Ectodermal cell (in vitro differentiated cells): ENCODE measurements at regions not wholly inside any gene's neighbourhood (a gene's known extent, or its start where the extent isn't known, plus 50 kb on each side); places are given as distances from the start of the nearest gene placed in this dataset.
"Not testable (repeated sequence)": the region's sequence is repeated elsewhere in the genome, so short reads cannot be mapped to it uniquely, and the experiment has no call there.

Source experiments
- H3K27ac ChIP-seq: 2 replicates; pipeline ENCODE4 v1.7.0; 2013; ENCODE audit warnings: mild to moderate bottlenecking, low read depth, low read length; ENCODE audit not compliant: insufficient read depth, poor library complexity, severe bottlenecking
- H3K27me3 ChIP-seq: 2 replicates; pipeline ENCODE4 v1.7.0; 2013; ENCODE audit warnings: mild to moderate bottlenecking, low read length; ENCODE audit not compliant: insufficient read depth, control insufficient read depth, poor library complexity, severe bottlenecking
- H3K36me3 ChIP-seq: one replicate; pipeline ENCODE4 v1.7.0; 2013; ENCODE audit warnings: low read length; ENCODE audit not compliant: control insufficient read depth, insufficient read depth
- H3K4me1 ChIP-seq: one replicate; pipeline ENCODE4 v1.7.0; 2013; ENCODE audit warnings: low read length; ENCODE audit not compliant: control insufficient read depth, insufficient read depth
- H3K4me3 ChIP-seq: 2 replicates; pipeline ENCODE4 v1.7.0; 2013; ENCODE audit warnings: low read depth, low read length, control low read depth; ENCODE audit not compliant: insufficient read depth
- H3K9me3 ChIP-seq: 2 replicates; pipeline ENCODE4 v1.7.0; 2013; ENCODE audit warnings: mild to moderate bottlenecking, low read length, moderate library complexity; ENCODE audit not compliant: control insufficient read depth
- WGBS, 2 experiments: methylation state at CpG; one replicate each; pipeline ENCODE4 v1.1.7; 2013; ENCODE audit warnings: missing lambda C conversion rate in 2 of 2; 5-methylcytosine and 5-hydroxymethylcytosine counted together

GRCh38 chr21:13876999-13877398 is 267.4 kb downstream of the POTED start:
- H3K9me3 ChIP-seq, H3K27ac ChIP-seq, H3K27me3 ChIP-seq, H3K4me1 ChIP-seq, H3K36me3 ChIP-seq, H3K4me3 ChIP-seq: not testable (repeated sequence)

- WGBS, 2 experiments: 50 to 85% methylated on average over 3 of the region's 3 CpGs
- H3K4me3 ChIP-seq, H3K4me1 ChIP-seq: not testable (repeated sequence)
Observed at GRCh38 chr21:13874001-13874400, 264.4 kb downstream of the POTED start.

GRCh38 chr21:13854638-13855037 is 245.1 kb downstream of the POTED start:
- H3K4me3 ChIP-seq: no peak overlapping the region
- peaks cover 4% of the 10 kb centered on the region for H3K9me3 ChIP-seq
- H3K36me3 ChIP-seq: no peaks in the 10 kb centered on the region
- H3K27ac ChIP-seq: no peak overlapping the region
- 78 to 79% methylated on average over 7 of the region's 7 CpGs for WGBS, 2 experiments
- H3K27me3 ChIP-seq: no peaks in the 10 kb centered on the region
- no peaks in the 10 kb centered on the region for H3K4me1 ChIP-seq

More at GRCh38 chr21:13874001-13874400, 264.4 kb downstream of the POTED start:
- H3K36me3 ChIP-seq, H3K27ac ChIP-seq, H3K27me3 ChIP-seq, H3K9me3 ChIP-seq: not testable (repeated sequence)

- not testable (repeated sequence) for H3K9me3 ChIP-seq, H3K4me3 ChIP-seq, H3K4me1 ChIP-seq, H3K27ac ChIP-seq, H3K36me3 ChIP-seq, H3K27me3 ChIP-seq
- 76% methylated on average over 7 of the region's 7 CpGs for WGBS, 2 experiments
Observed at GRCh38 chr21:13850808-13851207, 241.2 kb downstream of the POTED start.

- H3K27ac ChIP-seq, H3K4me3 ChIP-seq, H3K27me3 ChIP-seq, H3K4me1 ChIP-seq, H3K36me3 ChIP-seq, H3K9me3 ChIP-seq: not testable (repeated sequence)
- WGBS, 2 experiments: 62 to 66% methylated on average over 3 of the region's 3 CpGs
Observed at GRCh38 chr21:13849489-13849888, 239.9 kb downstream of the POTED start.

GRCh38 chr21:13846718-13847117 is 237.1 kb downstream of the POTED start:
- not testable (repeated sequence) for H3K36me3 ChIP-seq, H3K27ac ChIP-seq, H3K4me3 ChIP-seq, H3K9me3 ChIP-seq, H3K4me1 ChIP-seq, H3K27me3 ChIP-seq
- 83 to 87% methylated on average over 3 to 4 of the region's 6 CpGs for WGBS, 2 experiments

- H3K27ac ChIP-seq, H3K4me1 ChIP-seq, H3K9me3 ChIP-seq, H3K36me3 ChIP-seq, H3K4me3 ChIP-seq, H3K27me3 ChIP-seq: not testable (repeated sequence)
- 66 to 70% methylated on average over 5 of the region's 6 CpGs for whole genome bisulfite sequencing, 2 experiments
Observed at GRCh38 chr21:13844574-13844973, 235.0 kb downstream of the POTED start.

GRCh38 chr21:13843081-13843480 is 233.5 kb downstream of the POTED start:
- WGBS, 2 experiments: 60 to 82% methylated on average over 1 to 5 of the region's 5 CpGs
- not testable (repeated sequence) for H3K27me3 ChIP-seq, H3K4me1 ChIP-seq, H3K4me3 ChIP-seq, H3K27ac ChIP-seq, H3K9me3 ChIP-seq, H3K36me3 ChIP-seq

- not testable (repeated sequence) for H3K9me3 ChIP-seq
Observed at GRCh38 chr21:13827666-13828065, 218.1 kb downstream of the POTED start.

GRCh38 chr21:13827201-13827600 is 217.6 kb downstream of the POTED start:
- H3K4me1 ChIP-seq: no peaks in the 10 kb centered on the region
- no peak overlapping the region for H3K27ac ChIP-seq
- H3K9me3 ChIP-seq: peaks cover 9% of the 10 kb centered on the region
- no peak overlapping the region for H3K4me3 ChIP-seq
- H3K36me3 ChIP-seq: no peaks in the 10 kb centered on the region
- no peaks in the 10 kb centered on the region for H3K27me3 ChIP-seq
- 77 to 81% methylated on average over 18 of the region's 18 CpGs for WGBS, 2 experiments

More at GRCh38 chr21:13827666-13828065, 218.1 kb downstream of the POTED start:
- not testable (repeated sequence) for H3K27ac ChIP-seq, H3K4me3 ChIP-seq, H3K27me3 ChIP-seq, H3K4me1 ChIP-seq, H3K36me3 ChIP-seq
- 88 to 91% methylated on average over 18 to 19 of the region's 19 CpGs for WGBS, 2 experiments

GRCh38 chr21:13826511-13826910 is 216.9 kb downstream of the POTED start:
- H3K9me3 ChIP-seq, H3K4me1 ChIP-seq, H3K4me3 ChIP-seq, H3K27me3 ChIP-seq, H3K27ac ChIP-seq, H3K36me3 ChIP-seq: not testable (repeated sequence)
- WGBS, 2 experiments: 87 to 89% methylated on average over 15 of the region's 15 CpGs
